ENCODE measurements at regions not wholly inside any gene's neighbourhood (a gene's known extent, or its start where the extent isn't known, plus 50 kb on each side); places are given as distances from the start of the nearest gene placed in this dataset.

GRCh38 chr2:46814160-46814961, 101.2 kb downstream of the MCFD2 start:
- peak in 1 of 2 donors; percentile 87 for DNase-seq
- WGBS, 5 donors = 41 to 66% (median 57%) methylated on average over 17 of the region's 17 CpGs
- Histone ChIP-seq H3K27me3 (no peaks in the 10 kb centered on the region), H3K4me1 (peaks cover 4 to 60% (median 45%) of the 10 kb centered on the region in 4 donors), H3K4me3 (no peak overlapping the region), H3K27ac (peak overlapping the region; percentile 41 to 75 (median 72)), H3K36me3 (no peaks in the 10 kb centered on the region), H3K9me3 (no peaks in the 10 kb centered on the region)
- TF ChIP-seq POLR2A (IDR thresholded peaks at IDR 0.05) (no peak), POLR2AphosphoS5 (IDR thresholded peaks at IDR 0.05) (peak in 1 of 3 donors; percentile 47), CTCF (IDR thresholded peaks at IDR 0.05) (no peak)
- intact Hi-C loops (cut with DNase I; ENCODE audit: low total_unique reads) = no loop called here

- Histone ChIP-seq H3K36me3 (no peaks in the 10 kb centered on the region), H3K4me3 (no peak overlapping the region), H3K27ac (peak overlapping the region in 4 of 5 donors; percentile 47 to 75 (median 74)), H3K9me3 (no peaks in the 10 kb centered on the region), H3K4me1 (peaks cover 4 to 58% (median 45%) of the 10 kb centered on the region in 4 donors), H3K27me3 (no peaks in the 10 kb centered on the region)
- TF ChIP-seq POLR2AphosphoS5 (IDR thresholded peaks at IDR 0.05) = no peak
- no peak for TF ChIP-seq CTCF (IDR thresholded peaks at IDR 0.05)
- TF ChIP-seq POLR2A (IDR thresholded peaks at IDR 0.05) = no peak
- no peak for TF ChIP-seq EP300 (IDR thresholded peaks at IDR 0.05)
- 80 to 93% (median 86%) methylated on average over 4 of the region's 4 CpGs for WGBS, 5 donors
- DNase-seq = no peak
- intact Hi-C loops (cut with DNase I; ENCODE audit: low total_unique reads) = no loop called here
Observed at GRCh38 chr2:46813680-46814079, 101.9 kb downstream of the MCFD2 start.

GRCh38 chr2:46813020-46813415, 102.6 kb downstream of the MCFD2 start:
- intact Hi-C loops (cut with DNase I; ENCODE audit: low total_unique reads) = no loop called here

More at GRCh38 chr2:46813020-46813415, 102.6 kb downstream of the MCFD2 start:
- TF ChIP-seq CTCF (IDR thresholded peaks at IDR 0.05) = no peak
- no peak for TF ChIP-seq POLR2AphosphoS5 (IDR thresholded peaks at IDR 0.05)
- TF ChIP-seq POLR2A (IDR thresholded peaks at IDR 0.05) = no peak
- no peak for TF ChIP-seq EP300 (IDR thresholded peaks at IDR 0.05)
- H3K9me3 ChIP-seq = no peaks in the 10 kb centered on the region
- 67 to 78% (median 73%) methylated on average over 6 of the region's 6 CpGs for WGBS, 5 donors
- H3K36me3 ChIP-seq = no peaks in the 10 kb centered on the region
- H3K27me3 ChIP-seq = no peaks in the 10 kb centered on the region
- DNase-seq = peak in 1 of 2 donors; percentile 76
- peaks cover 4 to 51% (median 41%) of the 10 kb centered on the region in 4 donors for H3K4me1 ChIP-seq
- H3K27ac ChIP-seq = peak overlapping the region in 4 of 5 donors; percentile 47 to 75 (median 74)
- H3K4me3 ChIP-seq = no peak overlapping the region
